Fibroblast of upper back skin (primary cell): ENCODE measurements at regions not wholly inside any gene's neighbourhood (a gene's known extent, or its start where the extent isn't known, plus 50 kb on each side); places are given as distances from the start of the nearest gene placed in this dataset.
"Not testable (repeated sequence)": the region's sequence is repeated elsewhere in the genome, so short reads cannot be mapped to it uniquely, and the experiment has no call there.

Experiments used
- DNase-seq: peaks from one replicate; pipeline ENCODE4 v3.0.0-alpha.2; 2013

GRCh38 chr17:16840219-16840618, 131.7 kb downstream of the TNFRSF13B start:
- not testable (repeated sequence) for DNase-seq

GRCh38 chr17:16839242-16840175, 132.4 kb downstream of the TNFRSF13B start:
- not testable (repeated sequence) for DNase-seq

GRCh38 chr17:16838795-16839194, 133.1 kb downstream of the TNFRSF13B start:
- not testable (repeated sequence) for DNase-seq

GRCh38 chr17:16838287-16838686, 133.6 kb downstream of the TNFRSF13B start:
- not testable (repeated sequence) for DNase-seq

- not testable (repeated sequence) for DNase-seq
These were observed 134.3 kb downstream of the TNFRSF13B start for GRCh38 chr17:16837468-16838266.

- DNase-seq = not testable (repeated sequence)
These were observed 135.5 kb downstream of the TNFRSF13B start for GRCh38 chr17:16836315-16836915.

- DNase-seq = not testable (repeated sequence)
These were observed 138.4 kb downstream of the TNFRSF13B start for GRCh38 chr17:16833517-16833916.

- DNase-seq = not testable (repeated sequence)
These were observed 139.1 kb downstream of the TNFRSF13B start for GRCh38 chr17:16832853-16833252.

- not testable (repeated sequence) for DNase-seq
These were observed 139.7 kb downstream of the TNFRSF13B start for GRCh38 chr17:16832206-16832605.

- DNase-seq = not testable (repeated sequence)
These were observed 140.7 kb downstream of the CCDC144A start for GRCh38 chr17:16830770-16831169.

GRCh38 chr17:16830219-16830618, 140.2 kb downstream of the CCDC144A start:
- DNase-seq = not testable (repeated sequence)
